H9 (cell line): ENCODE measurements at regions not wholly inside any gene's neighbourhood (a gene's known extent, or its start where the extent isn't known, plus 50 kb on each side); places are given as distances from the start of the nearest gene placed in this dataset.

ENCODE experiments used
- DNase-seq: peaks from one replicate; pipeline ENCODE4 v3.0.0-alpha.2; 2017
- H2AFZ ChIP-seq: one replicate; pipeline ENCODE4 v1.6.1; 2013; ENCODE audit warnings: mild to moderate bottlenecking, low read length, control low read depth, moderate library complexity
- H2AK5ac ChIP-seq: 2 replicates; pipeline ENCODE4 v1.6.1; 2013; ENCODE audit warnings: low read length, control low read depth, mixed read lengths; ENCODE audit not compliant: insufficient read length
- H2BK120ac ChIP-seq: one replicate; pipeline ENCODE4 v1.6.1; 2013; ENCODE audit warnings: low read depth, mild to moderate bottlenecking, low read length, control low read depth, inconsistent platforms; ENCODE audit not compliant: poor library complexity, severe bottlenecking
- H2BK12ac ChIP-seq: 2 replicates; pipeline ENCODE4 v1.6.1; 2013; ENCODE audit warnings: low read length, control low read depth, mixed read lengths, low read depth; ENCODE audit not compliant: insufficient read length
- H2BK15ac ChIP-seq: 2 replicates; pipeline ENCODE4 v1.6.1; 2013; ENCODE audit warnings: low read depth, low read length, control low read depth
- H2BK20ac ChIP-seq: one replicate; pipeline ENCODE4 v1.6.1; 2013; ENCODE audit warnings: low read depth, mild to moderate bottlenecking, low read length, control low read depth, inconsistent platforms; ENCODE audit not compliant: poor library complexity, severe bottlenecking
- H2BK5ac ChIP-seq: 2 replicates; pipeline ENCODE4 v1.6.1; 2013; ENCODE audit warnings: low read length, control low read depth, mixed read lengths; ENCODE audit not compliant: insufficient read length
- H3K14ac ChIP-seq: 2 replicates; pipeline ENCODE4 v1.6.1; 2013; ENCODE audit warnings: low read length, control low read depth; ENCODE audit not compliant: insufficient read depth
- H3K18ac ChIP-seq: 2 replicates; pipeline ENCODE4 v1.6.1; 2013; ENCODE audit warnings: low read depth, mild to moderate bottlenecking, mixed read lengths, low read length, control low read depth; ENCODE audit not compliant: insufficient read length
- H3K23ac ChIP-seq: 2 replicates; pipeline ENCODE4 v1.6.1; 2013; ENCODE audit warnings: low read length, control low read depth, mixed read lengths, low read depth; ENCODE audit not compliant: insufficient read length
- H3K23me2 ChIP-seq: 2 replicates; pipeline ENCODE4 v1.6.1; 2013; ENCODE audit warnings: low read depth, mild to moderate bottlenecking, mixed read lengths, low read length, control low read depth; ENCODE audit not compliant: insufficient read length, poor library complexity, severe bottlenecking
- H3K27ac ChIP-seq: 2 replicates; pipeline ENCODE4 v1.5.1; 2013; ENCODE audit warnings: low read length, control low read depth, mixed read lengths, low read depth; ENCODE audit not compliant: insufficient read length
- H3K27me3 ChIP-seq: 2 replicates; pipeline ENCODE4 v1.6.1; 2013; ENCODE audit warnings: low read length, control low read depth, inconsistent platforms; ENCODE audit not compliant: insufficient read depth
- H3K4ac ChIP-seq: 2 replicates; pipeline ENCODE4 v1.6.1; 2013; ENCODE audit warnings: low read depth, mild to moderate bottlenecking, control low read depth, inconsistent platforms, low read length, moderate library complexity
- H3K4me1 ChIP-seq: 2 replicates; pipeline ENCODE4 v1.6.1; 2013; ENCODE audit warnings: low read length, control low read depth, inconsistent platforms; ENCODE audit not compliant: insufficient read depth
- H3K4me2 ChIP-seq: 2 replicates; pipeline ENCODE4 v1.6.1; 2013; ENCODE audit warnings: low read length, control low read depth, mixed read lengths; ENCODE audit not compliant: insufficient read length, insufficient read depth
- H3K56ac ChIP-seq: 2 replicates; pipeline ENCODE4 v1.6.1; 2013; ENCODE audit warnings: low read depth, mild to moderate bottlenecking, mixed read lengths, low read length, control low read depth; ENCODE audit not compliant: insufficient read length
- H3K79me1 ChIP-seq: 2 replicates; pipeline ENCODE4 v1.6.1; 2013; ENCODE audit warnings: low read depth, mild to moderate bottlenecking, moderate library complexity, low read length, control low read depth, inconsistent platforms; ENCODE audit not compliant: insufficient read depth, poor library complexity, severe bottlenecking
- H3K79me2 ChIP-seq: 2 replicates; pipeline ENCODE4 v1.6.1; 2013; ENCODE audit warnings: low read length, control low read depth, inconsistent platforms; ENCODE audit not compliant: insufficient read depth
- H3K9ac ChIP-seq: 2 replicates; pipeline ENCODE4 v1.6.1; 2013; ENCODE audit warnings: low read length, control low read depth, mixed read lengths; ENCODE audit not compliant: insufficient read length; ENCODE audit errors: extremely low read depth
- H3K9me3 ChIP-seq: one replicate; pipeline ENCODE4 v1.6.1; 2013; ENCODE audit warnings: low read depth, low read length, inconsistent platforms; ENCODE audit not compliant: control insufficient read depth
- H3T11ph ChIP-seq: one replicate; pipeline ENCODE4 v1.6.1; 2013; ENCODE audit warnings: mild to moderate bottlenecking, low read length, control low read depth, inconsistent platforms
- H4K20me1 ChIP-seq: one replicate; pipeline ENCODE4 v1.6.1; 2013; ENCODE audit not compliant: control insufficient read depth, insufficient read length, insufficient read depth
- H4K5ac ChIP-seq: 2 replicates; pipeline ENCODE4 v1.6.1; 2013; ENCODE audit warnings: low read depth, mild to moderate bottlenecking, mixed read lengths, low read length, control low read depth; ENCODE audit not compliant: insufficient read length
- H4K8ac ChIP-seq: replicated peaks from 2 replicates; pipeline ENCODE4 v1.6.1; 2013; ENCODE audit warnings: low read length, control low read depth, mixed read lengths, low read depth; ENCODE audit not compliant: insufficient read length
- H4K91ac ChIP-seq: 2 replicates; pipeline ENCODE4 v1.6.1; 2013; ENCODE audit warnings: low read depth, mild to moderate bottlenecking, moderate library complexity, mixed read lengths, low read length, control low read depth; ENCODE audit not compliant: insufficient read length
- H3K27ac Mint-ChIP-seq, 3 experiments: 2 replicates in 2 of 3; 3 replicates in 1 of 3; pipeline ENCODE4 v1.8.0; 2020 to 2021; ENCODE audit warnings: mixed read lengths in 3 of 3, mild to moderate bottlenecking in 1 of 3, moderate library complexity in 1 of 3
- H3K27me3 Mint-ChIP-seq: 2 replicates; pipeline ENCODE4 v1.8.0; 2021; ENCODE audit warnings: low read depth, mild to moderate bottlenecking, moderate library complexity, mixed read lengths
- H3K36me3 Mint-ChIP-seq, 3 experiments: 2 replicates in 2 of 3; 3 replicates in 1 of 3; pipeline ENCODE4 v1.8.0; 2020 to 2021; ENCODE audit warnings: low read depth in 3 of 3, mixed read lengths in 3 of 3; ENCODE audit not compliant: insufficient read depth in 1 of 3
- H3K4me1 Mint-ChIP-seq, 2 experiments: 2 replicates each; pipeline ENCODE4 v1.8.0; 2020; ENCODE audit warnings: mixed read lengths in 2 of 2
- H3K4me3 Mint-ChIP-seq, 2 experiments: 2 replicates in 1 of 2; 3 replicates in 1 of 2; pipeline ENCODE4 v1.8.0; 2020 to 2021; ENCODE audit warnings: mild to moderate bottlenecking in 2 of 2, mixed read lengths in 2 of 2, moderate library complexity in 1 of 2
- H3K9me3 Mint-ChIP-seq, 2 experiments: 2 replicates in 1 of 2; 3 replicates in 1 of 2; pipeline ENCODE4 v1.8.0; 2020; ENCODE audit warnings: mild to moderate bottlenecking in 2 of 2, mixed read lengths in 2 of 2, moderate library complexity in 1 of 2
- whole genome bisulfite sequencing: extraction: QIAGEN DNeasy Blood & Tissue Kit; methylation state at CpG from one replicate; pipeline ENCODE4 v1.1.7; 2013; ENCODE audit warnings: missing lambda C conversion rate, low lambda C conversion rate, mixed read lengths; ENCODE audit not compliant: insufficient read length; ENCODE audit errors: extremely low coverage; 5-methylcytosine and 5-hydroxymethylcytosine counted together
- TF ChIP-seq, protein P1 (sequence below): fragments of 200-600 bp; sonication (generic); conservative IDR thresholded peaks from 3 replicates; pipeline ENCODE4 v1.8.0; 2021; ENCODE audit warnings: antibody characterized with exemption, mild to moderate bottlenecking

DNA sequence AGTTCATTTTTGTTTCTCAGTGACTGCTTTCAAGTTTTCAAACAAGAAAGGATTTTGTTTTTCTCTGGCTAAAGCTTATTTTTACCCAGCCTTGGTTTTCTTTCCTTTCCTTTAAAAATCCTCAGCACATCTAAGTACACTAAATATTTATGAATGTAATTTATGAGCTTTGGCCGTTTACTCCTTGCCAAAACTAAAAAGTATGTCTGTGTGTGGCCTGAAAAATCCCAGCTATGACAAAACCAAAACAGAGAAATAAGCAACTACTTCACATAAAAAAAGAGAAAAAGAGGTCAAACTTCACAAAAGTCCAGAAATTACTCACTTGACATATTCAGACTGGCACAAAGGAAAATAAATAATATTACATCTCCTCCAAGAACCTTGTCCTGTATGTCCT lies 365.1 kb upstream of the NFE2L3 start:
- TF ChIP-seq, protein P1, sequence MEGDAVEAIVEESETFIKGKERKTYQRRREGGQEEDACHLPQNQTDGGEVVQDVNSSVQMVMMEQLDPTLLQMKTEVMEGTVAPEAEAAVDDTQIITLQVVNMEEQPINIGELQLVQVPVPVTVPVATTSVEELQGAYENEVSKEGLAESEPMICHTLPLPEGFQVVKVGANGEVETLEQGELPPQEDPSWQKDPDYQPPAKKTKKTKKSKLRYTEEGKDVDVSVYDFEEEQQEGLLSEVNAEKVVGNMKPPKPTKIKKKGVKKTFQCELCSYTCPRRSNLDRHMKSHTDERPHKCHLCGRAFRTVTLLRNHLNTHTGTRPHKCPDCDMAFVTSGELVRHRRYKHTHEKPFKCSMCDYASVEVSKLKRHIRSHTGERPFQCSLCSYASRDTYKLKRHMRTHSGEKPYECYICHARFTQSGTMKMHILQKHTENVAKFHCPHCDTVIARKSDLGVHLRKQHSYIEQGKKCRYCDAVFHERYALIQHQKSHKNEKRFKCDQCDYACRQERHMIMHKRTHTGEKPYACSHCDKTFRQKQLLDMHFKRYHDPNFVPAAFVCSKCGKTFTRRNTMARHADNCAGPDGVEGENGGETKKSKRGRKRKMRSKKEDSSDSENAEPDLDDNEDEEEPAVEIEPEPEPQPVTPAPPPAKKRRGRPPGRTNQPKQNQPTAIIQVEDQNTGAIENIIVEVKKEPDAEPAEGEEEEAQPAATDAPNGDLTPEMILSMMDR = no peak
- no peak overlapping the region for H4K5ac ChIP-seq
- no peaks in the 10 kb centered on the region for H3K27me3 ChIP-seq
- H3K36me3 Mint-ChIP-seq = no peaks in the 10 kb centered on the region
- H3K27ac ChIP-seq = no peak overlapping the region
- H3K23me2 ChIP-seq = no peaks in the 10 kb centered on the region
- H3K9me3 ChIP-seq = no peaks in the 10 kb centered on the region
- H2BK120ac ChIP-seq = no peak overlapping the region
- H2BK20ac ChIP-seq = no peak overlapping the region
- no peaks in the 10 kb centered on the region for H3K4me1 ChIP-seq
- H3K79me2 ChIP-seq = no peaks in the 10 kb centered on the region
- H4K20me1 ChIP-seq = no peaks in the 10 kb centered on the region
- H2BK12ac ChIP-seq = no peak overlapping the region
- H3K9me3 Mint-ChIP-seq = no peaks in the 10 kb centered on the region
- no peak overlapping the region for H3K4me3 Mint-ChIP-seq
- no peak overlapping the region for H4K91ac ChIP-seq
- H3K27ac Mint-ChIP-seq = no peak overlapping the region
- H4K8ac ChIP-seq = no peak overlapping the region
- H2AK5ac ChIP-seq = no peak overlapping the region
- no peak overlapping the region for H2AFZ ChIP-seq
- H3K4me2 ChIP-seq = no peak overlapping the region
- H2BK15ac ChIP-seq = no peak overlapping the region
- H3K56ac ChIP-seq = no peak overlapping the region
- 0 out of 4 replicates have a peak, but pooled peaks cover 0 to 2% of the 10 kb centered on the region in 2 experiments for H3K4me1 Mint-ChIP-seq
- no peak overlapping the region for H3K14ac ChIP-seq
- H2BK5ac ChIP-seq = no peak overlapping the region
- no peak overlapping the region for H3K23ac ChIP-seq
- DNase-seq = no peak
- no peaks in the 10 kb centered on the region for H3K79me1 ChIP-seq
- H3K27me3 Mint-ChIP-seq = no peaks in the 10 kb centered on the region; the same call in 1 of the 2 replicates
- no CpG with 5 or more reads among the region's 1 CpG for WGBS
- H3T11ph ChIP-seq = no peak overlapping the region
- no peak overlapping the region for H3K18ac ChIP-seq
- no peak overlapping the region for H3K9ac ChIP-seq
- H3K4ac ChIP-seq = no peak overlapping the region
